ENCODE measurements at regions not wholly inside any gene's neighbourhood (a gene's known extent, or its start where the extent isn't known, plus 50 kb on each side); places are given as distances from the start of the nearest gene placed in this dataset.
A peak's percentile ranks its signal among the peaks of the same experiment; 100 is the strongest.

DNA sequence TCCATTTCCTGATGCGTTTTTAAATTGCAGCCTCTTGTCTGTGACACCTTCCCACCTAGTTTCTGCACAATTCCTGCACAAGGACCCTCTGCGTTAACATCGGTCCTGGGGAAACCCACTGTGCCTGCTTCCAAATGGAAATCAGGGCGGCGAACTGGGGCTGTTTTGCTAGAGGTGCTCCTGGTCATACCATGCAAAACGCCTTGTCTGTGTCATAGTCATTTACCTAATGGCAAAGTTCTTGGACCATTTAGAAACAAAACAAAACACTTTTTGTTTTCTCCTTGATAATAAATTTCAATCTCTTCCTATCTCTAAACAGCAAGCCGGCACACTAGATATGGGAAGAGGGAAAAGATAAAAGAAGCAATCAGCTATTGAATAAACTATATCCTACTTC, 206.9 kb upstream of the KLF14 start:
- no peak for DNase-seq (ENCODE audit: low read depth)
- TF ChIP-seq, protein P1, sequence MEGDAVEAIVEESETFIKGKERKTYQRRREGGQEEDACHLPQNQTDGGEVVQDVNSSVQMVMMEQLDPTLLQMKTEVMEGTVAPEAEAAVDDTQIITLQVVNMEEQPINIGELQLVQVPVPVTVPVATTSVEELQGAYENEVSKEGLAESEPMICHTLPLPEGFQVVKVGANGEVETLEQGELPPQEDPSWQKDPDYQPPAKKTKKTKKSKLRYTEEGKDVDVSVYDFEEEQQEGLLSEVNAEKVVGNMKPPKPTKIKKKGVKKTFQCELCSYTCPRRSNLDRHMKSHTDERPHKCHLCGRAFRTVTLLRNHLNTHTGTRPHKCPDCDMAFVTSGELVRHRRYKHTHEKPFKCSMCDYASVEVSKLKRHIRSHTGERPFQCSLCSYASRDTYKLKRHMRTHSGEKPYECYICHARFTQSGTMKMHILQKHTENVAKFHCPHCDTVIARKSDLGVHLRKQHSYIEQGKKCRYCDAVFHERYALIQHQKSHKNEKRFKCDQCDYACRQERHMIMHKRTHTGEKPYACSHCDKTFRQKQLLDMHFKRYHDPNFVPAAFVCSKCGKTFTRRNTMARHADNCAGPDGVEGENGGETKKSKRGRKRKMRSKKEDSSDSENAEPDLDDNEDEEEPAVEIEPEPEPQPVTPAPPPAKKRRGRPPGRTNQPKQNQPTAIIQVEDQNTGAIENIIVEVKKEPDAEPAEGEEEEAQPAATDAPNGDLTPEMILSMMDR (IDR thresholded peaks at IDR 0.05; ENCODE audit: low read length, missing control alignments): no peak
- H3K4me3 ChIP-seq (replicated peaks; ENCODE audit: low read depth, low read length): peak overlapping the region; percentile 50

DNA sequence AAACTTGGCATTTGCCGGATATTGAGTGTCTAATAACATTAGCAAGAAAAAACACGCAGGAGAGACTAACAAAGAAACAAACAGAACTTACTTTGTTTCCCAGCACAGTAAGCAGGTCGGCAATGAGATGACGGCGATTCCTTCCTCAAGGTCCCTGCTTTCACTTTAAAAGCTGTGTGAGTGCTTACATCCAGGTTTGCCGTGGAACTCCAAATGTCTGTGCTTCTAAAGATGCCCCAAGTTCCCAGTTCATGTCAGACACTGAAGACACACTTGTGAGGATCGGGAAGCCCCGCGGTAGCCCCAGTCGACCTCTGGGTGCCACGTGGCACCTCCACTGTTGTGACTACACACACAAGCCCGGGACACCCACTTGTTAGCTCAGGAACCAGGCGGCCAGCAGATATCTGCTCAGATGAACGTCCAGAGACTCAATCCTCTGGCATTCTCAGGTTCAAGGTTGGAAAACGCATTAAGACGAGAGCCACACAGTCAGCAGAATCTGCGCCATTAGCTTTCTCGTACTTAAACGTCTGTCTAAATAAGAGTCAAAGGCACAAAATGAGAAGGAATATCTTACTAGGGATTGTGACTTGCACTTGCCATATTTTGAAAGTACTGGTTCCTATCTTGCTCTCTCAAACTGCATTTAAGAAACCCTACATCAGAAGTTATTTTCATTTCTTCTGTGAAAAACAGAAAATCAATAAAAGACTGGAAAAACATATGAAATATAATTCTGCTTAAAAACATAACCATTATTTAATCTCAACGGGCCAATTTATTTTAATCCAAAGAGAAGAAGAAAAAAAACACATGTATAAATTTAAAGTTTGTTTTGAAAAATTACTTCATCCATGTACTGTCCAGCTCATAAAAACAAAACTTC, 207.6 kb upstream of the KLF14 start:
- TF ChIP-seq, protein P1 (IDR thresholded peaks at IDR 0.05; ENCODE audit: low read length, missing control alignments): no peak
- peak overlapping the region; percentile 50 for H3K4me3 ChIP-seq (replicated peaks; ENCODE audit: low read depth, low read length)
- DNase-seq (ENCODE audit: low read depth): peak; percentile 53

DNA sequence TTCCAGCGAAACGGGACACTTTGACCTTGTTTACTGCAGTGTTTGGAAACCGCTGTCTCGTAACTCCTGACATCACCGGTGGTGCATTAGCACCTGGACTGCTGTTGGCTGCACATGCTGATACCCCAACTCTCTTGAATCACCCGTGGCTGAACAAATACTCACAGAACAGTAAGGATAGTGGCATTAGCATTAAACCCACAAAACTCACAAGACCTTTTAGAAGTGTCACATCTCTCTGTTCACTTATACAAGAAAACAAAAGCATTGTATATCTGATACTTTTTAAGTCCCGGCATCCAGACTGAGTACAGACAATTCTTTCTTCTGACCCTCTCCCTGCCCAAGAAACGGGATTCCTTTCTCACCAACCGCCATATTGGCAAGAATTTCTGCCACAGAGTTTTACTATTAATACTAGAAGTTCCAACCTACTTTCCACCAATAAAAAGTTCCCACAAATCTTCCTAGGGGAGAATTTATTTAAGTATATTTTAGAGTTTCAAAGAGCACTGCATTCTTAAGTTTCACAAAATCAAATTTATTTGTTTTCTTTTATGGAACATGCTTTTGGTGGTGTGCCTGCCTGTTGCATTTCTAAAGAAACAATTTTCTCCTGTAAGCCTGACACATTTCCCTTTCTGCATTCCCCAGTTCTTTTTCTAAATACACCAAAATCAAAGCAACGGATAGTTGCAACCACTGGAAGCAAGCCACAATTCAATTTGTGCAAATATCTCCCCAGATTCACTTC, 208.4 kb upstream of the KLF14 start:
- H3K4me3 ChIP-seq (replicated peaks; ENCODE audit: low read depth, low read length): no peak overlapping the region
- TF ChIP-seq, protein P1 (IDR thresholded peaks at IDR 0.05; ENCODE audit: low read length, missing control alignments): no peak
- DNase-seq (ENCODE audit: low read depth): peak; percentile 56

DNA sequence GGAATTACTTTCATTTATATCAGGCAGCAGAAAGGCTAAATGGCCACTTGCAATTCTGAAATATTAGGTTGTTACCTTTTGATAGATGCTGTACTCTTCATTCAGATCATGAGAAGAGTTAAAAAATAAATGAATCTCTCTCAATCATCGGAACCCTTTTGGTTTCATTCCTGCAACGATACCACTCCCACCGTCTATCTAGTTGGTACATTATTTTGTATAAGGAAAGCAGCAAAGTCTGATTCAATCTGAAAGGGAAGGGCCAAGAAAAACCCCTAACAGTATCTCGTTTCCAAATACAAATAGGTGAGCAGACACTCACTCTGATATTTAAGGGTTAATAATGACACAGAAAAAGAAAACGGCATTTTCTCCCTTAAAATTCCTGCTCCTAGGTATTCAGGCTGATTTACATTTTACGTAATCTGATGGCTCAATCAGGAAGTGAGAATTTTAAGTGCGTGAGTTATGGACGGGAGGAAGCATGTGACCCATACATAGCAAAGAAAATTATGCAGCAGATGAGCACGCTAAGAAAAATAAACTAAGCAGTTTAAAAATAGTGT, 209.4 kb upstream of the KLF14 start:
- peak; percentile 87 for DNase-seq (ENCODE audit: low read depth)

DNA sequence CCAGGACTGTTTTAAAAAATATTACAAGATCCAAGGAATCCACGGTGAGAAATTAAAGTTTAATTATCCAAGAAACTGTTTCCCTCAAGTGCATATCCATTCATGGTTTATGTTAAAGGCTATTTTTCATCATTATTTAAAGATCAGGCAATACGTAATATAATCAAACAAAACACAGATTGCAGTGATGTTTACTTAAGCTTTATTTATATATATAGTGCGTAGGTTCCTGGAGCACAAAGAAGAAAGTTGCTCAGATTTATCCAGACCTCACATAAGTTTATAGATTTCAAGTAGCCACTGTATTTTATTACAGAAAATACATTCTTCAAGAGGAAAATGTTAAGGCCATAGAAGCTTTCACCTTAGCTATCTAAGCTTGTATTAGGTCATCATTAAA, 210.0 kb upstream of the KLF14 start:
- no peak overlapping the region for H3K4me3 ChIP-seq (replicated peaks; ENCODE audit: low read depth, low read length)
- TF ChIP-seq, protein P1 (IDR thresholded peaks at IDR 0.05; ENCODE audit: low read length, missing control alignments): no peak
- no peak for DNase-seq (ENCODE audit: low read depth)

More for the DNA sequence above, 209.4 kb upstream of the KLF14 start:
- TF ChIP-seq, protein P1 (IDR thresholded peaks at IDR 0.05; ENCODE audit: low read length, missing control alignments): no peak
- peak overlapping the region; percentile 39 for H3K4me3 ChIP-seq (replicated peaks; ENCODE audit: low read depth, low read length)

DNA sequence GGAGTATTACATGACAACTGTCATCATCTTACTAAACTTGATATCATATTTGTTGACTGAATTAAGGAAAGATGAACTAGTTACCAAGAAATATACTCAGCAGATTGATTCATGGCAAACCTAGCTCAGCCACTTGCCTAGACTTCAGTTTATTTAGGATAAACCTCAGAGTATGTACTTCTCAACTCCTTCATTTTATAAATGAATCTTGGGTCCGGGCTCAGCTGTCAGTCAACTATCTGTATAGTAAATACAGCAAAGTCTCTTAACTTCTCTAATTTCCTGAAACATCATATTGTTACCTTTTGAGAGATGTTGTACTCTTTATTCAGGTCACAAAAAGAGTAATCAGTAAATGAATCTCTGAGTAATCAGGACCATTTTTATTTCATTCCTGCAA, 211.0 kb upstream of the KLF14 start:
- H3K4me3 ChIP-seq (replicated peaks; ENCODE audit: low read depth, low read length): no peak overlapping the region
- DNase-seq (ENCODE audit: low read depth): no peak
- TF ChIP-seq, protein P1 (IDR thresholded peaks at IDR 0.05; ENCODE audit: low read length, missing control alignments): no peak

Data from fibroblast of pulmonary artery (primary cell).